ENCODE measurements at regions not wholly inside any gene's neighbourhood (a gene's known extent, or its start where the extent isn't known, plus 50 kb on each side); places are given as distances from the start of the nearest gene placed in this dataset.
A peak's percentile ranks its signal among the peaks of the same experiment; 100 is the strongest.
"Not testable (repeated sequence)": the region's sequence is repeated elsewhere in the genome, so short reads cannot be mapped to it uniquely, and the experiment has no call there.

GRCh38 chr19:31444931-31445330 lies 95.7 kb upstream of the TSHZ3 start:
- no peak for DNase-seq

GRCh38 chr19:31445406-31445805 lies 96.2 kb upstream of the TSHZ3 start:
- DNase-seq, result no peak

- peak in 5 of 51 donors; percentile 0 to 7 (median 4) for DNase-seq
Measured at GRCh38 chr19:31448221-31448657, 99.0 kb upstream of the TSHZ3 start.

- DNase-seq, result no peak
Measured at GRCh38 chr19:31449379-31449778, 100.1 kb upstream of the TSHZ3 start.

DNA sequence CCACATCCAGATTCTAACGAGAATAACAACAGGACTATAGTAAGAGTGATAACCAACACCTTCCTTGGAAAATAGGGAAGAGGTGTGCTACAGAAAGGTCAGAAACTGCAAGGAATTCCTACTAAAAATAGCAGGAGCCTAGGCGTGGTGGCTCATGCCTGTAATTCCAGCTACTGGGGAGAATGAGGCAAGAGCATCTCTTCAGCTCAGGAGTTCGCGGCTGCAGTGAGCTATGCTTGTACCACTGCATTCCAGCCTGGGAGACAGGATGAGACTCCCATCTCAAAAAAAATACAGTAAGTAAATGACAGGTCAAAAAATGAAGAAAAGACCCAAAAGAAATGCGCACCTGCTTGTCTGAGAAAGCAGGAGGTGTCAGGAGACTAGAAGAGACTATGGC lies 101.5 kb upstream of the TSHZ3 start:
- no peak for DNase-seq

- DNase-seq, result no peak
Measured at GRCh38 chr19:31451686-31452330, 102.6 kb upstream of the TSHZ3 start.

DNA sequence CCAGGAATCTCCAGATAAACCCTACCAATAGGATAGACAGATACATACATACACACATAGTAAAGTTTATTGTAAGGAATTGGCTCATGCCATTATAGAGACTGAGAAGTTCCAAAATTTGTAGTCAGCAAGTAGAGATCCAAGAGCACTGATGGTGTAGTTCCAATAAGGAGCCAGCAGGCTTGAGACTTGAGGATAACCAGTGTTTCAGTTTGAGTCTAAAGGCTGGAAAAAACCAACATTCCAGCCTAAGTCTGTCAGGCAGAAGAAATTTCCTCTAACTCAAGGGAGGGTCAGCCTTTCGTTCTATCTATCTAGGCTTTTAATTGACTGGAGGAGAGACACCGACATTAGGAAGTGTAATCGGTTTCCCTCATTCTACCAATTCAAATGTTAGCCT lies 110.2 kb upstream of the TSHZ3 start:
- no peak for DNase-seq

GRCh38 chr19:31461814-31462539 lies 112.7 kb upstream of the TSHZ3 start:
- no peak for DNase-seq

- DNase-seq, result no peak
Measured at GRCh38 chr19:31470229-31470939, 121.1 kb upstream of the TSHZ3 start.

GRCh38 chr19:31470952-31471351 lies 121.7 kb upstream of the TSHZ3 start:
- no peak for DNase-seq

GRCh38 chr19:31478241-31478640 lies 129.0 kb upstream of the TSHZ3 start:
- no peak for DNase-seq

- no peak for DNase-seq
Measured at GRCh38 chr19:31483226-31483857, 134.1 kb upstream of the TSHZ3 start.

- DNase-seq, result not testable (repeated sequence)
Measured at GRCh38 chr19:31484858-31485410, 135.7 kb upstream of the TSHZ3 start.

DNA sequence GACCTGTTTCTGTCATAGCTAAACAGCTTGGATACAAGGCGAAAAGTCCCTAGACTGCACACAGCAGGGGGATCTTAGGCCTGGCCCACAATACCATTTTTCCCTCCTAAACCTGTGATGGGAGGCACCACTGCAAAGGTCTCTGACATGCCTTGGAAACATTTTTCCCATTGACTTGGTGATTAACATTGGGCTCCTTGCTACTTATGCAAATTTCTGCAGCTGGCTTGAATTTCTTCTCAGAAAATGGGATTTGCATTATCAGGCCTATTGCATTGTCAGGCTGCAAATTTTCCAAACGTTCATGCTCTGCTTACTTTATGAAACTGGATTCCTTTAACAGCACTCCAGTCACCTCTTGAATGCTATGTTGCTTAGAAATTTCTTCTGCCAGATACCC lies 136.2 kb upstream of the TSHZ3 start:
- DNase-seq, result no peak

DNA sequence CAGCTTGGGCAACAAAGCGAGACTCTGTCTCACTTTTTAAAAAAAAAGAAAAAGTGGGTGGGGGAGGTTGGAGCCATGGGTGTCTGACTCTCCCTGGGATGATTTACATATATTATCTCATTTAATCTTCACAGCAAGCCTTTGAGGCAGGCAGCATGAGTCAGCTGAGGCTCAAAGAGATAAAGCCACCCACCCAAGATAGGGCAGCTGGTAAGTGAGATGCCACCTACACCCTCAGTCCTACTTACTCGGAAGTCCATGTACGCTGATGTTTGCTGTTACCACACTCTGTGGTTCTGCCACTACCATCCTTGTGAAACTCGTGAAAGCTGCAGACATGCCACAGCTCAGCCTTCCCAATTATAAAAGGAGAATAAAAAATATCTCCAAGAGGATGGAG lies 142.0 kb upstream of the TSHZ3 start:
- DNase-seq, result peak in 1 of 51 donors; percentile 9

- no peak for DNase-seq
Measured at GRCh38 chr19:31492050-31492449, 142.8 kb upstream of the TSHZ3 start.

DNA sequence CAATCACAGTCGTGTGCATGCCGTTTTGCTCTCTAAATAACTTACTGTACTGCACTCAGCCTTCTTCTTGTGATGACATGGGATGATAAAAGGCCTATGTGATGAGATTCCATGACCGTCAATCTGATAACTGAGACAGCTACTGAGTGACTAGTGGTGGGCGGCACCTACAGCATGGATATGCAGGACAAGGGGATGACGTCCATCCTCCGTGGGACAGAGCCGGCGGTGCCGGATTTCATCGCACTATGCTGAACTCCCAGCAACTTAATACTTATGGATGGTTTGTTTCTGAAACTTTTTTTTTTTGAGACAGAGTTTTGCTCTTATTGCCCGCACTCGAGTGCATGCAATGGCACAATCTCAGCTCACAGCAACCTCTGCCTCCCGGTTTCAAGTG lies 146.8 kb upstream of the TSHZ3 start:
- no peak for DNase-seq

GRCh38 chr19:31497709-31498108 lies 148.5 kb upstream of the TSHZ3 start:
- no peak for DNase-seq

- DNase-seq, result no peak
Measured at GRCh38 chr19:31498781-31499180, 149.5 kb upstream of the TSHZ3 start.

DNA sequence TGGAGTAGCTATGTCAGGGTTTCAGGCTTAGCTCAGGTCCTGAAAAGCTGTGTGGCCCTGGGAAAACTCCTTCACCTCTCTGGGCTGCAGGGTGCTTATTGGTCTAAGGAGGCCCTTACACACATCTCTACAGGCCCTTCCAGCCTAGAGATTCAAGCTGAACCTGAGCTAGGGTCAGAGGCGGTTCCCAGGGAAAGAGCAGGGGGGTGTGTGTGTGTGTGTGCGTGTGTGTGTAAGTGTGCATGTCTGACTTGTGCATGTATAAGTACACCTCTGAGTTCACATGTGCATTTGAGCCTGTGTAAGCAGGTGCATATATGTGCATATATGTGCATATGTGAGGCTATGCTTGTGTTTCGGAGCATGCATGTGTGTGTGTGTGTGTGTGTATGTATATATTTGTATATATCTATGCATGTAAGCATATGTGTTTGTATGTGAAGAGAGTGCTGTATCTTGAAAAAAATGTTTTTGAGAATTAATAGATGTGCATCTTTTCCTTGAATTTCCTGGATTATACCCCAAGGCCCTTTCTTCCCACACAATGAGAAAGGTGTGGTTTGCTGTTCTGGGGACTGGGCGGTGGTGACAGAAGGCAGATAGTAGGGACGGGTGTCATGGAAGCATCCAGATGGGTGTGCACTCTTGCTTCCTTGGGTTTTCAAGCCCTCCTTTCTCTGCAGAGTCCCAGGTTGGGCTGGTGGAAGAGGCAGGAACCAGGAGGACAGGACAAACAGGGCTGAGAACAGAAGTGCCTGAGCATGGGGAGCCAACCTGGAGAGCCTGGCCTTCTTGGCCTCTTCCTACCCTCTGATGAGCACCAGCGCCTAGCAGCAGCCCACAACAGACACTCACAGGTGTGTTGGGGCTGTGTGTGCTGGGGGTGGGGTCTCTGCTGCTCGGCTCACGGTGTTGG lies 150.3 kb upstream of the TSHZ3 start:
- DNase-seq, result no peak

All from hypothalamus (tissue), 51 donors.